Thoracic aorta (tissue), 2 donors: ENCODE measurements at regions not wholly inside any gene's neighbourhood (a gene's known extent, or its start where the extent isn't known, plus 50 kb on each side); places are given as distances from the start of the nearest gene placed in this dataset.

Experiments
- ATAC-seq: fragments of 150-250 bp; one replicate; pipeline ENCODE4 v1.8.0; 2017; ENCODE audit warnings: low read depth; ENCODE audit not compliant: insufficient number of reproducible peaks, low FRiP score
- DNase-seq: peaks from one replicate; pipeline ENCODE4 v3.0.0-alpha.2; 2020; ENCODE audit warnings: low spot score
- H3K27ac ChIP-seq, 2 donors: fragments of 200-600 bp; sonication (generic); 1 replicate in 1 of 2; 2 replicates in 1 of 2; pipeline ENCODE4 v1.5.1; 2016; ENCODE audit warnings: mild to moderate bottlenecking in 2 of 2, moderate library complexity in 2 of 2
- H3K27me3 ChIP-seq: fragments of 200-600 bp; sonication (generic); replicated peaks from 2 replicates; pipeline ENCODE4 v1.6.0; 2016; ENCODE audit warnings: mild to moderate bottlenecking; ENCODE audit not compliant: insufficient read depth
- H3K36me3 ChIP-seq: fragments of 200-600 bp; sonication (generic); one replicate; pipeline ENCODE4 v1.5.1; 2016
- H3K4me1 ChIP-seq, 2 donors: fragments of 200-600 bp; sonication (generic); 1 replicate in 1 of 2; 2 replicates in 1 of 2; pipeline versions ENCODE4 v1.5.1 to v1.6.0; 2016; ENCODE audit warnings: low read depth in 2 of 2, mild to moderate bottlenecking in 1 of 2; ENCODE audit not compliant: control insufficient read depth in 1 of 2
- H3K4me3 ChIP-seq: fragments of 200-600 bp; sonication (generic); 2 replicates; pipeline ENCODE4 v1.5.1; 2016; ENCODE audit warnings: mild to moderate bottlenecking
- H3K9me3 ChIP-seq: fragments of 200-600 bp; sonication (generic); 2 replicates; pipeline ENCODE4 v1.5.1; 2016
- CTCF ChIP-seq: fragments of 200-600 bp; sonication (generic); IDR thresholded peaks from one replicate; pipeline ENCODE4 v1.5.1; 2019; ENCODE audit warnings: antibody characterized with exemption

GRCh38 chr11:82176945-82177344, 556.7 kb downstream of the FAM181B start:
- DNase-seq = no peak
- ATAC-seq = no peak

GRCh38 chr11:82176365-82176764, 557.3 kb downstream of the FAM181B start:
- H3K9me3 ChIP-seq = no peaks in the 10 kb centered on the region
- H3K4me1 ChIP-seq = no peaks in the 10 kb centered on the region
- no peak for DNase-seq
- no peak overlapping the region for H3K27ac ChIP-seq
- no peak for TF ChIP-seq CTCF
- no peak for ATAC-seq
- no peak overlapping the region for H3K4me3 ChIP-seq
- H3K36me3 ChIP-seq = no peaks in the 10 kb centered on the region
- H3K27me3 ChIP-seq = no peaks in the 10 kb centered on the region

More at GRCh38 chr11:82176945-82177344, 556.7 kb downstream of the FAM181B start:
- Histone ChIP-seq H3K4me3 (no peak overlapping the region), H3K27me3 (no peaks in the 10 kb centered on the region), H3K9me3 (no peaks in the 10 kb centered on the region), H3K27ac (no peak overlapping the region), H3K4me1 (no peaks in the 10 kb centered on the region), H3K36me3 (no peaks in the 10 kb centered on the region)
- no peak for TF ChIP-seq CTCF

- Histone ChIP-seq H3K9me3 (no peaks in the 10 kb centered on the region), H3K36me3 (no peaks in the 10 kb centered on the region), H3K27ac (no peak overlapping the region), H3K4me3 (no peak overlapping the region), H3K27me3 (no peaks in the 10 kb centered on the region), H3K4me1 (no peaks in the 10 kb centered on the region)
- ATAC-seq (no peak), DNase-seq (no peak)
- TF ChIP-seq CTCF = no peak
These were observed 559.1 kb downstream of the FAM181B start for GRCh38 chr11:82174610-82175009.

- Histone ChIP-seq H3K4me3 (no peak overlapping the region), H3K27ac (no peak overlapping the region), H3K36me3 (no peaks in the 10 kb centered on the region), H3K9me3 (no peaks in the 10 kb centered on the region), H3K4me1 (no peaks in the 10 kb centered on the region), H3K27me3 (no peaks in the 10 kb centered on the region)
- no peak for ATAC-seq
- no peak for DNase-seq
- no peak for TF ChIP-seq CTCF
These were observed 586.9 kb downstream of the FAM181B start for GRCh38 chr11:82146789-82147188.

- H3K27me3 ChIP-seq = no peaks in the 10 kb centered on the region
- H3K9me3 ChIP-seq = no peaks in the 10 kb centered on the region
- H3K4me3 ChIP-seq = no peak overlapping the region
- no peak for ATAC-seq
- no peak for TF ChIP-seq CTCF
- no peak overlapping the region for H3K27ac ChIP-seq
- no peak for DNase-seq
- H3K4me1 ChIP-seq = no peaks in the 10 kb centered on the region
- H3K36me3 ChIP-seq = no peaks in the 10 kb centered on the region
These were observed 614.7 kb downstream of the FAM181B start for GRCh38 chr11:82118946-82119345.
